NCI-H2107 treated with DMSO at 0.1 percent for 48 hours (cell line): ENCODE measurements at regions not wholly inside any gene's neighbourhood (a gene's known extent, or its start where the extent isn't known, plus 50 kb on each side); places are given as distances from the start of the nearest gene placed in this dataset.
A peak's percentile ranks its signal among the peaks of the same experiment; 100 is the strongest.

Source experiments
- DNase-seq: peaks from one replicate; lab custom pipeline; 2025; ENCODE audit not compliant: unreplicated experiment; lab: John Stamatoyannopoulos, UW

DNA sequence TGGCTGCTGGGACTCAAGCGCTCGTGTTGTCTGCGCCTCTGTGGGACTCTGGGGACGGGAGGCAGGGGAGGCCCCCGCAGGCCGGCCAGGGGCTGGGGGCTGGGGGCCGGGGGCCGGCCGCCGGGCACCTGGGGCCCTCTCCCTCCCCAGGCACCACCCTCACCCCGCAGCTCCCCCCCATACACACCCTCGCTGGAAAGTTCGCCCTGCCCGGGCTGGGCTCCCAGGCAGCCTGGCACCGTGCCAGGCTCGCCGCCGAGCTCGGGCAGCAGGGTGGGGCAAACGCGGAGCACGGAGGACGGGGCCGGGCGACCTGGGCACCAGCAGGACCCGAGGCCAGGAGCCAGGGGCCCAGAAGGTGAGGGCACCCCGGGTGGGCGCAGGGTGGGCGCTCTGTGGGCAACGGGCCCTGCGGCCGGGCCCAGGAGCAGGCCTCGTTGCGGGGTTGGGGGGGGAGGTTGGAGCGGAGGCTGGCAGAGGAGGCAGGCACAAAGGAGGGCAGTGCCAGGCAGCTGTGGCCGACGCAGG is 76.7 kb upstream of the WNT7B start:
- DNase-seq, result no peak

DNA sequence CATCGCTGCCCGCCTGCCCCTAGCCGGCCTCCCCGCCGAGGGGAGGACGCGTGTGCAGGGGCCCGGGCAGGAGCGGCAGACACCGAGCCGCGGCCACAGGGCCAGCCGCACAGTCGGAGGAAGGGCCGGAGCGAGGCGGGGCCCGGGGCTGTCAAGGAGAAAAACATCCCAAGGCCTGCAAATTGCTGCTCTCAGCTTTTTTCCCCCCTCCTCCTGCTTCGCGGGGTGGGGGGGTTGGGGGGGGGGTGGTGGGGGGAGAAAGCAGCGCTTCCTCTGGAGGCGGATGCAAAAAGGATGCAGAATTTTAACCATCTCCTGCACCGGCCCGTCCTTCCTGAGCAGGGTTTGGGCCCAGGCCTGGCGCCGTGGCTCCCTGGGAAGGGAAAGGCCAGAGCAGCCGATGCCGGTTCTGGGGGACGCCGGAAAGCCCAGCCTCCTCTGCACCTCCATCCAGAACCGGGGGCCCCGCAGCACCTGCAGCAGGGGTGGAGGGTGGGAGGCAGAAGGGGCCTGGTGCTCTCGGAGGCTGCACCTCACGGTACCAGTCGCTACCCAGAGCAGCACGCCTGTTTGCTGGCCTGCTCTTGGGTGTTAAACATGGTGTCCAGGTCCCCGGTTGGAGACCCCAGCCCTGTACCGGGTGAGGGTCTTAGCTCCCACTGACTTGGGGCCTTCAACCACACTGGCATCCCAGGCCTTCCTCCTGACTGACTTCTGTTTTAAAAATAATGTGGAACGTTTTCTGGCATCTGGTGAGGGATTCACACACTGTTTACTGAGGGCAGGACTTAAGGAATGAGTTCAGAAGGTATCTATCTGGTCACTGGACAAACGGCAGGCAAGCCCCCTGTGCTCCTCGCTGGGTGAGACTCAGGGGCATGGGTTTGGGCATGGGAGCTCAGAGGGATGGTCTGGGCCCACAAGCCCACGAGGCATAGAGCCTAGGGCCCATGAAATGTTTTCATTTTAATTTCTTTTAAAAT is 77.4 kb upstream of the WNT7B start:
- DNase-seq, result no peak

DNA sequence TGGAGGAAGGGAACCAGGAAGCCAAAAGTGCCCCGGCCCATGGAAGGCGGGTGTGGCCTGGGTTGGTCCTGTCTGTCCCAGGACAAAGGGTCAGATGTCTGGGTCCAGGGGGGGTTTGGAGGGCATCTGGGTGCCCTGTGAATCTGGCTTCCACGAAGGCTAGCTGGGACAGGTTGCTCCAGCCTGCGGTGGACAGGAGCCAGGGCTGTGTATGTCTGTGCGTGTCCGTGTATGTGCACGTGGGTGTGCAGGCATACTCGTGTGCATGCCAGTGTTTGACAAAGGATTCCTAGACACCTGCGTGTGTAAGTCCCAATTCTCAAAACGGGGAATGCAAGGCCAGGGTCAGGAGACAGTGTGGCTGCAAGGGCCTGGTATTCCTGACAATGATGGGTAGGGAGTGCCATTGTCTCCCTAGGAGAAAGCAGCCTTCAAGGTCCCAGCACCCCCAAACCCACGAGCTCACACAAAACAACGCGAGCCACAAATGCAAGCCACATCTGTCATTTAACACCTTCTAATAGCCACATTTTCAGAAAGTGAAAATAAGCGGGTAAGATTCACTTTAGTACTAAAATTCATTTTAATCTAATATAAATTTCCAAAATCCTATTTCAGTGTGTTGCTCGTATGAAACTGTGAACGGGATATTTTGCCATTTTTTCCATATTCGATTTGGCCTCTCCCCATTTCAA is 78.4 kb upstream of the WNT7B start:
- DNase-seq, result no peak

DNA sequence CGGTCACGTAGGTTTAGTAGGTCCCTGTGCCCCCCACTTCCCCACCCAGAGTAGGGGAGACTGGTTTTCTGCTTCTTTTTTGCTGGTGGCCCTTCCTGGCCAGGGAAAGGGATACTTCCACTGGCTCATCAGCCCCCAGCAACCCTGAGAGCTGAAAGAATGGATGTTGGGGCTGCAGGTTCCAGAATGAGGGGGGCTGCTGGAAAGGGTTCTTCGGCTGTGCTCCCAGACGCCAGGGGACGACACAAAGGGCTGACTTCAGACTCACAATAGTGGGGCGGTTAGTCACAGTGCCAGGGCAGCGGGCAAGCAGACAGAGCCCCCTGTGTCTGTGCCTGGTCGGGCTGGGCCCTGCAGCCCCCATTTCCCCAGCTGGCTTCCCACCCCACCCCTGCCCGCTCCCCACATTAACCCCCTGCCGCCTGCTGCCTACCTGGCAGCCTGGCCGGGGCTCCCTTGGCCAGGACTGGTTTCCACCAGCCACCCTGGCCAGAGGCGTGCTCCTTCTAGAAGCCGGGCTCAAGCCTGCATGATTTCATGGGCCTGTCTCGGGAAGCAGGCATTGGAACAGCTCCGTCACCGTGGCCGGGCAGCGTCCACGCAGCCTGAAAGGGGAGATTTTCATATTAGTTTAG is 79.1 kb upstream of the WNT7B start:
- no peak for DNase-seq

DNA sequence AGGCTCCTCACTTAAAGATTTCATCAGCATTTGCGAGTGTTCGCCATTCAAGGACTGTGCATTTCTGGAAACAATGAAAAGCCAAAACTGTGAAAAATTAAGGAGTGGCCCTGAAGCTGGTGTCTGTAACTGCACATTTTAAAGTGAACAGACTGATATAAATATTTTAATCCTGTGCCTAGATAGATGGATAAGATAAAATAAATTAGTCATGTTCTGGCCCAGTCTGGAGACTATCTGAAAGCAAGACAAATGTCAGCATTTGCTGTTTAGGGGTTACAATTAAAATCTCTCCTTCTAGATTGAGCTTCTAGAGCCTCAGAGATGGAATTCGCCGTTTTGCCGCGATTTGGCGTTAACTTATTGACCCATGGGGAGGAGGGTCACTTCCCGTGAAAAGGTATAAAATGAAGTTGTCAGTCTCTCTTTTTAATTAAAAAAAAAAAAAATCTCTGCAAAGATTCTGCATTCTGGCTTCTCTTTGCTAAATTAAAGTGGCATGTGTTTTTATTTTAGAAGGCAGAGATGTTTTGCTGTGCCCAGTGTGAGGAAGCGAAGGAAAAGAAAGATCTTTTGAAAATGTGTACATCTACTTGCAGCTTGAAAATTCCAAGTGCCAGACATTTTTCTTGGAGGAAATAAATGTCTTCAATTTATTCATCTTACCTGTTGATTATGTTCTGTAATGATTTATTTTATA is 79.7 kb upstream of the WNT7B start:
- no peak for DNase-seq

DNA sequence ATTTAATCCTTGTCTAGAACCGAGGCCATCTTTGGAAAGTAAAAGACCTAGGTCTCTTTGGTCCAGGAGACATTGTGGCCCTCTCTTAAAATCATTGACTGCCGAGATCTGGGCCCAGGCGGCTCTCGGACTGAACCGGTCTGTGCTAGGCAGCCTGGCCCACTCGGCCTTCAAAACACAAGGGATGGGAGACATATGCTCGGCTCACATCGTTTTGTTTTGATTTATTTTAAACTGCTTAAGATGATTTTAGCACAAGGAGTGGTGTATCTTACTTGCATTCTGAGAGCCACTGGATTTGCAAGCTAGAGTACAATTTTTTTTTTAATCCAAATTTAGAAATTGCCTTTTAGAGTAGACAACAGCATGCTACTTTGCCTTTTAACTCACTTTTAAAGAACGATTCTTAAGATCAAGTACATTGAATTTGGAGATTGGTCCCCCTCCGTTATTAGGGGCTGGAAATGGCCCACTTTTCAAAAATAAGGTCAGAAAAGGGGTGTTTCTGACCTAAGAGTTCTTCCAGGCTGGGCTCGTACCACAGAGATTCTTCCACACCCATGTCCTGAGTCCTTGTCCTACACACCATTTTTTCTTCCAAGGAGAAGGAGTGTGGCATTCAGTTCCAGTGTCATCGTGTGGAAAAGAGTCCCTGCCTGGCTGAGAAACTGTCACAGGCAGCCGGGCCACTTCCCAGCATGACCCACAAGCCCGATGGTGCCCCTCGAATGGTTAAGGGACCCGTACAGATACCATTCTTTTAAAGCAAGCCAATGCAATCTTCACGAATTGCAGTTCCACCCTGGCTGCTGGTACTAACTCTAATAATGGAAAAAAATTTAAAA is 80.5 kb upstream of the WNT7B start:
- DNase-seq, result no peak

DNA sequence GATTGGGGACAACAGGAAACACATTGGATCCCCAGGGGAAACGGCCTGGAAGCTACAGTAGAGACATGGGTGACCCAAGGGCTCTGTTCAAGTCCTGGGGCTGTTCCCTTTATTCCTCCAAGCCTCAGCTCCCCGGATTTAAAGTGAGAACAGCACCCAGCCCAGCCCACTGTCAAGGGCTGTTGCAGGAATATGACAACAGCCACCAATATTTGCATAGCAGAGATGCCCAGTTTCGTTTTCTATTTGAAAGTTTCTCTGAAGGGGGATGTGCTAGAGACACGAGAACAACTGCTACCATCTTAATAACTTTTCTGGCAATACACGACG is 81.1 kb upstream of the WNT7B start:
- peak; percentile 85 for DNase-seq

DNA sequence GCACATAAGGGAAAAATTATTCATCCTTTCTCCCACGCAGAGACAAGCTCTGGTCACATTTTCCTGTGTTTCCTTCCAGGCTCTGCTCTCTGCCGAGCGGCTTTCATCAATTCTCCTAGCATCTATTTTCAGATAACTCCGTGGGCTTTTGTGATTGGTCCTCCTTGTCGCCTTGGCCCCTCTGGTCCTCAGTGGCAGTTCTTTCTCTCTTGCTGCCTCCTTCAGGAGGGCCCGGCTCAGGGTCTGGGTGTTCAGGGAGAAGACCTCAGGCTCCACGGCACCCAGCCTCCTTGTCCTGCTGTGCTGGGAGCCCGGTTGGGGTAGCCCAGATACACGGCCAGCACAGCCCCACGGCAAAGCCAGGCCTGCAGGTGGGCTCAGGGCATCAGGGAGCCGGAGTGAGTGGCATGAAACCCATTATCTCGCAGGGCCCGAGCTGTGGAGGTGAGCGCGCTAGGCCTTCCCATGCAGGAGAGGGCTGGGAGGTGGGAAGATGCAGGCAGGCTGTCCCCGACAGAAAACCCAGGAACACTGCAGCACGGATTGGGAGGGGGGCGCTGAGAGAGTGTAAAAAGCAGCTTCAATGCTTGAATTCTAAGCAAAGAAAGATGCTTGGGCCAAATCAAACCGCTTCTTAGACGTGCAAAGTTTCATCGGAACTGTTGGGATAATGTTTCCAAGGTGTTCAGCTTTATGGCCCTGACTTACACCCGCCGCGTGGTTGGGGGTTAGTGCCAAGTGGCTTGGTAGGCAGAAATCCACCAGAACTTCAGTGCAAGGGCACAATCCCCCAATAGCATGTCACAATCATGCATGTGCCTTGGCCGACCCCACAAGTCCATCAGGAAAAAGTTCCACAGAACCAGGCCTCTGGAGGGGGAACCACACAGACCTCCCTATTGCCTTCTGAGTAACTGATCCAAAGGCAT is 81.9 kb upstream of the WNT7B start:
- DNase-seq, result peak; percentile 46

DNA sequence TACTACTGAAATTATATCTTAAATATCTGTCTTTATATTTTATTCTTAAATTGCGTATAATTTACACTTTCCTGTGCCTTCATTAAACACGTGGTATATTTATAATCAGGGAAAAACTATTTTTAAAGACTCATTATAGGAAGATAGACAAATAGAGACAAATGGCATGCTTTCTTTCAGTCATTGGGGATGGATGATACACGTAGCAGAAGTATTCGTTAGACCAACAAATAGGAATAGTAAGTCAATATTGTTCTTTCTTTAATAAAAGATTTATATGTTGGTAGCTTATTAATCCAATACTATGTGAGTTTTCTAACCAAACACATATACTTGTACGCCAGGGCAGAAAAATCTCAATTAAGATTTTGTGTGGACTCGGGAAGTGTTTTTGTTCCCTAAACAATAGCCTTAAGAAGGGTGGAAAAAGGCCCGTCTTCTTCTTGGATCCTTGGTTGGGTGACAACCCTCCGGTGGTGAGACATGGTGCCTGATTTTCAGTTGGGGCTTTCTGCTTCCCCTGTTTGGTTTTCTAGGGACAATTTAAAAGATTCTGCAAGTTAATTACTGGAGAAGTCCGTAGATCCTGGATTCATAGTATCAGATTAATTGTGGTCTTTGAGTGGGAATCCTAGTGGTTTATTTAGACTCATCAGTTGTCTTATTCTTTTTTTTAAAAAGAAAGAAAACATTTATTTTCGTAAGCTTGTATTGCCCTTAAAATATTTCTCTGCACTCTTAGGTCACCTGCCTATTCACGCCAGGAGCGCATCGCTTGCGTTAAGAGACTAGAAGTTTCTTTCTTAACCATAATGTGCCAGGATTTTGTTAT is 83.5 kb upstream of the WNT7B start:
- no peak for DNase-seq

DNA sequence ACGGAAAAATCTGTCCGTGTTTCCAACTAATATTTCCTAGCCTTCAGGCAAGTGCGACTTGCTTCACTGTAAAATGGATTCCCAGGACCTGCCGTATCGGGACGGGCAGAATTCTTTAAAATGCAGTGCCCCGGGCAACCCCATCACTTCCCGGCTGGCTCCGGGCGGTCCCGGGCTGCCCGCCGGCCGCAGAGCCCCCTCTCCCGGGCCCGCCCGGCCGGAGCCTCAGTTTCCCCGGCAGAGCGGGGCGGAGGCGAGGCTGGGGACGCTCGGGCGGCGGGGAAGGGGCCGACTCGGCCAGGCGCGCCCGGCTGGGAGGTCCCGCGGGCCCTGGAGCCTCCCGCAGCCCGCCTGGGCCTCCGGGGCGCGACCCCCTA is 84.2 kb upstream of the WNT7B start:
- no peak for DNase-seq

DNA sequence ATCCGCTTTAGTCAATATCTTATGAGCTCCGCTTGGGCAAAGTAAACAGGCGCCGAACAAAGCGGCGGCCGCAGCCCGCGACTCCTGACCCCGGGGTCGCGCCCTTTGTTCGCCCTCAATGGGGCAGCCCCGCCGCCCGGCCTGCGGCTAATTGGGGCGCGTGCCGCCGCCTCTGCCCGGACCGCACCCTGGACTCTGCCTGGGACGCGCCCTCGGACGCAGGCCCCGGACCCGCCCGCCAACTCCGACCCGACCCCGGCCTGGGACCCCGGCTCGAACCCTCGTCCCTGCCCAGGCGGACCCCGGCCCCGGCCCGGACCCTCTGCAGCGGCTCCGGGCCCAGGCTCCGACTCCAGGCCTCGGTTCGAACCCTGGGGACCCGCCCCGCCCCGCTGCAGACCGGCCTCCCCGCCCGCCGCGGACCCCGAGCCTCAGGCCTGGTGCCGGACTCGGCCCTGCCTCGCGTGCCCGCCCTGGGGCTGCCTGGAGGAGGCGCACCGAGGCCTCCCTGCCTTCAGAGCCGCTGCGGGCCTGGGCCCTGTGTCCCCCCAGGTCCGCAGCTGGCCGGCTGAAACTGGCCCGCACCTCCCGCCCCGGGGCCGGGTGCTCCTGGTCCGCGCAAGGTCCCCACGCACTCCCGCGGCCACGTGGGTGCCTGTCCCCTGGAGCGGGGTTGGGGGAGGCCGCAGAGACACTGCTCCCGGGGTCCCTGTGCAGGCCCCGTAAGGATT is 84.7 kb upstream of the WNT7B start:
- no peak for DNase-seq

DNA sequence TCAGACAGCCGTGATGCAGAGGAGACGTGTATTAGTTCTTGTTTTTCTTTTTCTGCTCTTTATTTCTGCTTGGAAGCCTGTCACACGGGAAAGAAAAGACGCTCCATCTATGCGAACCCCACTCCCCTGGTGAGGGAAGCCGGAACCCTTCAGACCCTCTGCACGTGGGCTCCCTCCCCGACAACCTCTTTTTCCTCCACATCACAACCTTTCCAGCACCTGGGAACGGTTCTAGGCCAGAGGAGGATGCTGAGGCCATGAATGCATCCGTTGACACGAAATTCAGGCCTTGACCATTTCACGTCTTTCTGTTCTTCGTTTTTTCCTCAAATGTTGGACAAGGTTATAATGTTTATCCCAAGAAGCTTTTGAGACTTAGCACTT is 85.3 kb upstream of the WNT7B start:
- DNase-seq, result no peak

DNA sequence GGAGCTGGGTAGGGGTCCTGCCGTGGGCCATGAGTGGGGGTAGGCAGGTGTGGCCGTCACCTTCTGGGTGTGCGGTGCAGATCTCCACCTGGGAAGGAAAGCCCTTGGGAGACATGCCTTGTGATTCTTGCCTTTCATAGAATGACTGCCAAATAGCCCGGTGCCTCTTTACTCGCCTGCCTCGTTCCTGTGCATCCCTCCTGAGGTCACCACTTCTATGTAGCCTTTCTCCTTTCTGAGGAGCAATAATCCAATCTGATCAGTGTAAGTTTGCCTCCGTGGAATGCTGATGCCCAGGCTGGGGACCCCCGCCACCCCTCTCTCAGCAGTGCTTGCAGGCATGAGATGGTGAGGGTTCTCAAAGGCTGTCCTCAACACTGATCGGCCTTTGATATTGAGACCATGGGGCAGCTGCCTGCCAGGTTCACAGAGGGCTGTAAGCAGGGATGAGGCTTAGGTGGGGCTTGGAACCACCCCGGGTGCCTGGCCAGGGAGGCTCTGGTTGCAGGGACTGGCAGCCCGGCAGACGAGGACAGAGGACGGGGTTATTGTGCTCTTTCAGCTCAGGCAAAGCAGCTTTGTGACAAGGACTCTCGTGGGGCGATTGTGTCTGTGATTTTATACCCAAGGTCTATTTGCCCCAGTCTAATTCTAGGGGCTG is 86.1 kb upstream of the WNT7B start:
- no peak for DNase-seq

DNA sequence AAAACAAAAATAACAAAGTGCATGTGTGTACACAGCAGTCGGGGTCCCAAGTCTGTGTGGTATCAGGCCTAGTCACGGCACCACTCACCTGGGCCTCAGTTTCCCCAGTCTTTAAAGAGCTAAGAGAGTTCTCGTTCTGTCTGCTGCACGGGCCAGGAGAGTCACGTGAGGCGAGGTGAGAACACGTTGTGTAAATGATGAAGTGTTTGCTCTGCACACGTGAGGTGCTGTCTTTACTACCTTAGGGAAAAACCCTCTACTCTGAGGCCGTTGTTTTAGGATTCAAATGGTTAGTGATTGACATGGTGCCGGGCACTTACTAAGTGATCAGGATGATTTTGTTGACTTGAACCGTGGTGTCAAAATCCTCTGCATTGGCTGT is 86.5 kb upstream of the PPARA start:
- DNase-seq, result peak; percentile 55

DNA sequence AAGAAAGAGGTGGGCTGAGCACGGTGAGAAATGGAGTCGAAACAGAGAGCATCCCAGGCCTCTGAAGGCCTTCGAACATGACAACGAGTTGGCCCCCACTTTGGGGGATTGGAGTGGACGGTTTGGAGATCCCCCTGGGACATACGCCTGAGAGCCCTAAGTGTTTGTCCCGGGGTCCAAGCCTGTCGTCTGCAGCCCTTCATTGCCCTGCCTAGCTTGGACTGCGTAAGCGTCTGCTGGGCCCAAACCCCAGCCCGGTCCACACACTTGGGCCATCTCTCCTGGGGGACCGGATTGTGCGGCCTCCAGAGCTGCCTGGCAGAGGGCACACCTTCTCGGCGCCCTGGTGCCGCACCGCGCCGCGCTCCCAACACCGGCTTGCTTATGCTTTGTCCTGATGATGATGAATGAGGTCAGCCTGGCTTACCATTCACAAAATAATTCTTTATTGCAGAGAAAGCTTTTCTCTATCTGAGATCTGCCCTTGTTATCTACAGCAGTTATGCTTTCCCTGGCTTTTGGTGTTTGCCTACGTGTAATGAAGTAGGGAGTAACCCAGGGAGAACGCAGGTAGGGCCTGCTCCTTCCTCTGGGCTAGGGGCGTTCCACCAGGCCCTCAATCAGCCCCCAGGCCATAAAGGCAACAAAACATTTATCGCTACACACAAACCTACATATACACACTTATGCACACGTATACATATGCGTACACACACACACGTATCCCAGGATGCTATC is 85.9 kb upstream of the PPARA start:
- no peak for DNase-seq

DNA sequence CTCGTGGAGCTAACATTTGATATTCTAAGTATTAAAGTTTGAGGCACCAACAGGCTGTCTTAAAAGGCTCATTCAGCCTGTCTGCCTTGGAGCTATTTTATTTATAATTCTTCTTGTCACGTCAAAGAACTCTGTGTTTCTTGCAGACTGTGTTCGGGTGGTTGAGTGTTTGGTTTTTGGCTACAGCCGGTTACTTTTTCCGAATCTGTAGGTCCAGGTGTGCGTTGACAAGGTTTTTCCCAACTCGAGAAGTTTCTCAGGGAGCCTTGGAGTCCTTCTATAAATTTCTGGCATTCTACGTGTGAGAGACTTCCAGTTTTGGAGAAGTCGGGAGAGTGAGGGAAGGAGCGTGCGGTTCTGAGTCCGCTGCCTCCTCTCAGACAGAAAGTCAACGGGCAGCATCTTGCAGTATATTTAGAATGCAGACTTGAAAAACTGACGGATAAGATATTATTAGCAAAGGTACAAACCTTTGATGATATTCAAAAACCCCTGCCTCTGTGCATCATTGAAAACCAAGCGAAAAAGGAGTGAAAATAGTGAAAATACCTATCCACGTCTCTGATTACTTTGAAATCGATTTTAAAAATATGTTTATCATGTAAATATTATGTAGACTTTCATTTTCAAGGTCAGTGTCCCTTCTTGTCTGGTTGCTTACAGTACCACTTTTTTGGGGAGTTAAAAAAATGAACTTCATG is 85.2 kb upstream of the PPARA start:
- DNase-seq, result no peak
